ENCODE measurements at regions not wholly inside any gene's neighbourhood (a gene's known extent, or its start where the extent isn't known, plus 50 kb on each side); places are given as distances from the start of the nearest gene placed in this dataset.

DNA sequence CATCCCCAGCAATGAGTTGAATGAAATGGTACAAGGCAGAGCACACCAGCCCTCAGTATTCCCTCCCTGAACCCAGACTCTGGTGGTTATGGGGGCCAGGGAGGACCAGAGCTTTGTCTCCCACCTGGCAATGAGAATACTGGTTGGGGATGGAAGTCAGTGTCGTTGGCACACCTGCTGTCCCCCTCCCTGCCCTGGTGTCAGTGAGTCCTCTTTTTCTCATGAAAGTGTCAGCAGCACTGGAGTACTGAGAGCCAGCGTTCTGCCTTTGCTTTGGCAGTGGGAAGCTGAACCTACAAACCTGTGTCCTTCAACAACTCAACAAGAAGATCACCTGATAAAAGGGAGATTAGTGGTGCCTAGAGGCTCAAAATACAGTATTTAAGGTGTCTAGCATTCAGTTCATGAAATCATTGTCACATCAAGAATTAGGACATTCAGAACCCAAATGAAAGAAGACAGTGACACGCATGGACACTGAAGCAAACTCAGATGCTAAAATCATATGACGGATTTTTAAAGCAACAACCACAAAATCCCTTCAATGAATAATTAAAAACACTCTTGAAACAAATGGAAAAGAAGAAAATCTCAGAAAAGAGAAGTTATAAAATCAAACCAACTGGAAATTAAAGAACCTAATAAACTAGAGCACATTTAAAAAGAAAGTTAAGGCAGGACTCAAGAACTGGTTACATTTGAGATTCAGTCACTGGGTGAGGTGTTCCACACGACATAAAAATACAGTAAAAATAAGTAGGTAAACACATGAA lies 77.5 kb upstream of the VPREB1 start:
- FAIRE-seq (no peak), DNase-seq (ENCODE audit: low read depth in 1 of 2, low spot score in 2 of 2) (no peak)
- Histone ChIP-seq H4K20me1 (replicated peaks in 1 of 2; ENCODE audit: control insufficient read depth in 1 of 2, insufficient read depth in 2 of 2, low read length in 2 of 2) (peaks cover 2% of the 10 kb centered on the region in 2 experiments), H2AK5ac (ENCODE audit: low read depth, low read length) (no peak overlapping the region), H3K4me1 (replicated peaks in 1 of 4; ENCODE audit: control insufficient read depth in 3 of 4, insufficient read depth in 4 of 4, low read length in 3 of 4) (no peaks in the 10 kb centered on the region), H3K36me3 (ENCODE audit: control insufficient read depth in 2 of 4, insufficient read depth in 4 of 4, low read length in 3 of 4) (no peaks in the 10 kb centered on the region), H3K4ac (replicated peaks; ENCODE audit: insufficient read length, low read depth, low read length) (no peak overlapping the region), H3K23me2 (ENCODE audit: low read depth, low read length) (no peaks in the 10 kb centered on the region), H2AFZ (ENCODE audit: low read length) (no peak overlapping the region), H4K91ac (replicated peaks; ENCODE audit: insufficient read length, low read length) (no peak overlapping the region), H3K4me2 (ENCODE audit: insufficient read depth in 1 of 2, low read depth in 2 of 2, low read length in 2 of 2) (no peak overlapping the region), H3K27me3 (replicated peaks in 1 of 4; ENCODE audit: control insufficient read depth in 3 of 4, extremely low read depth in 1 of 4, insufficient read depth in 3 of 4, low read length in 3 of 4) (peaks cover 78 to 100% (median 98%) of the 10 kb centered on the region in 4 experiments), H4K8ac (ENCODE audit: extremely low read depth, insufficient read depth, low read length) (no peak overlapping the region), H3K27ac (ENCODE audit: low read depth, low read length) (no peak overlapping the region), H3K9me3 (ENCODE audit: insufficient read depth in 2 of 2, low read depth in 1 of 2, low read length in 1 of 2) (no peaks in the 10 kb centered on the region), H2BK12ac (ENCODE audit: low read depth, low read length) (no peak overlapping the region), H3K56ac (replicated peaks; ENCODE audit: insufficient read length, low read depth, low read length) (no peak overlapping the region), H2BK5ac (ENCODE audit: low read depth, low read length) (no peak overlapping the region), H3K79me2 (ENCODE audit: control insufficient read depth in 1 of 2, insufficient read depth in 2 of 2, low read length in 2 of 2) (no peaks in the 10 kb centered on the region), H3K4me3 (ENCODE audit: extremely low read depth in 1 of 4, insufficient read depth in 2 of 4, low read depth in 3 of 4, low read length in 4 of 4) (no peak overlapping the region), H3K79me1 (ENCODE audit: low read depth, low read length) (no peaks in the 10 kb centered on the region), H2BK15ac (ENCODE audit: low read length) (no peak overlapping the region), H2BK120ac (replicated peaks; ENCODE audit: low read depth, low read length) (no peak overlapping the region), H3K23ac (ENCODE audit: insufficient read length) (no peak overlapping the region), H3K9ac (replicated peaks in 1 of 4; ENCODE audit: extremely low read depth in 1 of 4, low read depth in 3 of 4, low read length in 3 of 4) (no peak overlapping the region), H3K18ac (ENCODE audit: extremely low read depth, low read length) (no peak overlapping the region), H2BK20ac (ENCODE audit: low read length) (no peak overlapping the region), H3K14ac (ENCODE audit: insufficient read length) (no peak overlapping the region), H4K5ac (ENCODE audit: insufficient read length, low read depth, low read length) (no peak overlapping the region)
- CTCF ChIA-PET (ENCODE audit: partially characterized antibody) = interaction anchor here (0.9 to 8.8 kb wide), 8 partner anchors 10 to 296 kb away, joined by 3 to 91 read pairs (median 8); no protein-coding TSS in a partner anchor
- POLR2A ChIA-PET (ENCODE audit: partially characterized antibody) = no interaction called here
- WGBS, 2 experiments (ENCODE audit: extremely low coverage in 1 of 2, insufficient coverage in 1 of 2, insufficient read length in 1 of 2, insufficient replicate concordance in 2 of 2, low coverage in 1 of 2, low lambda C conversion rate in 2 of 2, missing lambda C conversion rate in 1 of 2) = 46% methylated on average over 5 of the region's 5 CpGs; no CpG with 5 or more reads in 1 of the 2 experiments
- TF ChIP-seq KDM4A (IDR thresholded peaks at IDR 0.05; ENCODE audit: low read depth, low read length, severe bottlenecking) = no peak
- TF ChIP-seq SP2 (IDR thresholded peaks at IDR 0.05; ENCODE audit: low read length) = no peak
- no peak for TF ChIP-seq BRCA1 (IDR thresholded peaks at IDR 0.05; ENCODE audit: low read depth, low read length)
- TF ChIP-seq KDM5A (IDR thresholded peaks at IDR 0.05; ENCODE audit: low read length) = no peak
- no peak for TF ChIP-seq SIRT6 (IDR thresholded peaks at IDR 0.05; ENCODE audit: low read length)
- TF ChIP-seq POLR2AphosphoS5 (IDR thresholded peaks at IDR 0.05; ENCODE audit: low read depth, low read length) = no peak
- TF ChIP-seq KDM1A (IDR thresholded peaks at IDR 0.05; ENCODE audit: borderline replicate concordance, low read length) = no peak
- no peak for TF ChIP-seq JUN (IDR thresholded peaks at IDR 0.05; ENCODE audit: low read depth, low read length)
